ENCODE measurements at regions not wholly inside any gene's neighbourhood (a gene's known extent, or its start where the extent isn't known, plus 50 kb on each side); places are given as distances from the start of the nearest gene placed in this dataset.

DNA sequence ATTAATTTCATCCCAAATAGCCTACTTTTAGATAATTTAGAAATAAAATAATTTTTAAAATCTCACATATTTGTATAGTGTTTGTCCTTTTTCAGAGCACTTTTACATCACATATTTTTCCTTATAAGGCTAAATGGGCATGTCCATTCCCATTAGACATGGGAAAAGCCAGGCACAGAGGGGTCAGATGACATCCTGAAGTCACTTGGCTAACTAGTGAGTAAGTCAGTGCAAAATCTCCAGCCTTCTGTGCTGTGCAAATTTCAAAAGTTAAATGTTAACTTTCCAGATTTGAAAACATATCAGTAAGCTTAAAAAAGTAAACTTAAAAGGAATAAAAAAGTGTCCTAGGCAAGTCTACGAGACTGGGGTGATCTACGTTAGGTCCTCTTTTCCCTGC, 117.4 kb downstream of the EMP1 start:
- no peak for DNase-seq (ENCODE audit: low read depth, low spot score)
- H3K4me3 ChIP-seq (ENCODE audit: low read depth, low read length), result no peak overlapping the region
- TF ChIP-seq, protein P1, sequence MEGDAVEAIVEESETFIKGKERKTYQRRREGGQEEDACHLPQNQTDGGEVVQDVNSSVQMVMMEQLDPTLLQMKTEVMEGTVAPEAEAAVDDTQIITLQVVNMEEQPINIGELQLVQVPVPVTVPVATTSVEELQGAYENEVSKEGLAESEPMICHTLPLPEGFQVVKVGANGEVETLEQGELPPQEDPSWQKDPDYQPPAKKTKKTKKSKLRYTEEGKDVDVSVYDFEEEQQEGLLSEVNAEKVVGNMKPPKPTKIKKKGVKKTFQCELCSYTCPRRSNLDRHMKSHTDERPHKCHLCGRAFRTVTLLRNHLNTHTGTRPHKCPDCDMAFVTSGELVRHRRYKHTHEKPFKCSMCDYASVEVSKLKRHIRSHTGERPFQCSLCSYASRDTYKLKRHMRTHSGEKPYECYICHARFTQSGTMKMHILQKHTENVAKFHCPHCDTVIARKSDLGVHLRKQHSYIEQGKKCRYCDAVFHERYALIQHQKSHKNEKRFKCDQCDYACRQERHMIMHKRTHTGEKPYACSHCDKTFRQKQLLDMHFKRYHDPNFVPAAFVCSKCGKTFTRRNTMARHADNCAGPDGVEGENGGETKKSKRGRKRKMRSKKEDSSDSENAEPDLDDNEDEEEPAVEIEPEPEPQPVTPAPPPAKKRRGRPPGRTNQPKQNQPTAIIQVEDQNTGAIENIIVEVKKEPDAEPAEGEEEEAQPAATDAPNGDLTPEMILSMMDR (IDR thresholded peaks at IDR 0.05; ENCODE audit: insufficient read depth, low read length, missing control alignments), result no peak
- POLR2A ChIA-PET, result no interaction called here
- CTCF ChIA-PET, result interaction anchor here (1.1 kb wide), 1 partner anchor 9 kb away, joined by 3 read pairs; no protein-coding TSS in a partner anchor

DNA sequence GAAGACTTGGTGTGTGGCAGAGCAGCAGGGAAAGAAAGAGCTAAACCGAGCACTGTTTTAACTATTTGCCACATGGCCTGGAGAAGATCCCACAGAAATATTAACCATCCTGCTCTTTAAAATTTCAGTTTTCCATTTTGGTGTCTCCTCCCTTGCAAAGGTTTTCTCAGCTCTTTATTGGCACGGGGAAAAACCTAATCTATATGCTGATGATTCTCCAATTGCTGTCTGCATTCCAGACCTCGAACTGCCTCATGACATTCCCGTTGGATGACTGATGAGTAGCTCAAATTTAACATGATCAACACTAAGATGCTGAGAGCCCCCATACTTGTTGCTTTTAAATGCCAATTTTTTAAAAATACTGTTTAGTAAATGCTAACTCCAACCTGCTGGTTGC, 115.0 kb downstream of the EMP1 start:
- ChIA-PET CTCF (no interaction called here), POLR2A (no interaction called here)
- TF ChIP-seq, protein P1 (IDR thresholded peaks at IDR 0.05; ENCODE audit: insufficient read depth, low read length, missing control alignments), result no peak
- DNase-seq (ENCODE audit: low read depth, low spot score), result no peak
- no peak overlapping the region for H3K4me3 ChIP-seq (ENCODE audit: low read depth, low read length)

DNA sequence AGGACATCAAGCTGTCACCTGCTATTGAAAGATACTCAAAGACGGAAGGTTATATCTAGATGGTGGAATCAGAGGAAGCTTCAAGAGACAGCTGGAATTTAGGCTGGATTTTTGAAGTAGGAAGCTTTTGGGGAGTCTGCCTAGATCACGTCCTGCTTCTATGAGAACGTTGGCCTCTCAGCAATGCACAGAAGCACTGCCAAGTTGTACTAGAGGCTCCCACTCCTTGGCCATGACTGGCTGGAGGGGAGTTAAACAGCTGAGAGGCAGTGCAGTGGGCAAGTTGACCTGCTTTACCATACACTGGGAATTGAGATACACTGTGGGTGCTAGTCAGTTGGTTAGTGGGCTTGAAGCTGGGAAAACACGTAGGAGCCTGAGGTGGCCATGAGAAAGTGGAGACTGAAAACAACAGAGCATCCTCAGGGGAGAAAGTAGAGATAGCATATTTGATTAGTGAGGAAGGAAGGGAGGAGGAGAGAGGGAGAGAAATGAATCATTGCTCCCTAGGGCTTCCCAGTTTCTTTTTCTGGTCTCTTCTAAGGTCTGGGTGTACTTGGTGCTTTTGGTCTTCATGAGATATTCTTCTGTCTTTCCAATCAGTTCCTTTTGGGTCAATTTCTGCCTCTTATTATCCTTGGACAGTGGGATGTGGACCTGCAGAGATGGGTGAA, 110.8 kb downstream of the EMP1 start:
- CTCF ChIA-PET, result no interaction called here
- TF ChIP-seq, protein P1 (IDR thresholded peaks at IDR 0.05; ENCODE audit: insufficient read depth, low read length, missing control alignments), result no peak
- no peak overlapping the region for H3K4me3 ChIP-seq (ENCODE audit: low read depth, low read length)
- no peak for DNase-seq (ENCODE audit: low read depth, low spot score)
- POLR2A ChIA-PET, result no interaction called here

DNA sequence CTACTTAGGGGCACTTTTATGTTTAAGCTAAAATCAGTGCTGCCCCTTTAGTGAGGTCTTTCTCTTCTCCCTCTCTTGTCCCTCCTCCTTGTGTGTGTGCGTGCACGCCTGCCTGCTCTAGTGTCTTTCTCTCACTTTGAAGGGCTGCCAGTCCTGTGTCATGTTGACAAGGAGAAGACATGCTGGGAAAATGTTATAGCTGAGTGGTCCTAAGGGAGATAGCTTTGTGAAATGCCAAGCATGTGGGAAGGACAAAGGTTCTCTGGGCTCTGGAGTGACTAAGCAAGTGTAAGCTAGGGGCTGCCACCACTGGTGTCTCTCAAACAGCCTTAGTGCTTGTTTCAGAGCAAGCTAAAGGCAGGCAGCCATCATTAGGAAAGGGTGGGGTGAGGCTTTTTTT, 108.4 kb downstream of the EMP1 start:
- ChIA-PET POLR2A (no interaction called here), CTCF (interaction anchor here (0.9 kb wide), 1 partner anchor 9 kb away, joined by 3 read pairs; no protein-coding TSS in a partner anchor)
- TF ChIP-seq, protein P1 (IDR thresholded peaks at IDR 0.05; ENCODE audit: insufficient read depth, low read length, missing control alignments), result no peak
- no peak for DNase-seq (ENCODE audit: low read depth, low spot score)
- no peak overlapping the region for H3K4me3 ChIP-seq (ENCODE audit: low read depth, low read length)

DNA sequence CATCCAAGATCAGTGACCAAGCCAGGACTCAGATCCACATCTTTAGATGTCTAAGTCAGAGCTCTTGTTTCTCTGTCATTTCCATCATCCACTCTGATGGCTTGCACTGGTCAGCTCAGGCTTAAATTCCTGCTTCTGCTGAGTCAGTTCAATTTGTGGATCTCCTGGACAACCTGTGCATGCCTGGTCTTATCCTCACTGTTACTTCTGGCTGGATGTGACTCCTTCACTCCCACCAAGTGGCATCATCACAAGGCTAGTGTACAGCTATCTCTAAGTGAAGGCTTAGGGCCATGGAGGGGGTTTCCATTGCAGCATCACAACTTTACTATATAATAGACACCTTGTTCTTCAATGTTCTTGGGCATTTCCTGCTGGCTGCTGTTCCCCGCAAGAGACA, 102.9 kb downstream of the EMP1 start:
- POLR2A ChIA-PET, result no interaction called here
- TF ChIP-seq, protein P1 (IDR thresholded peaks at IDR 0.05; ENCODE audit: insufficient read depth, low read length, missing control alignments), result no peak
- DNase-seq (ENCODE audit: low read depth, low spot score), result no peak
- no peak overlapping the region for H3K4me3 ChIP-seq (ENCODE audit: low read depth, low read length)
- CTCF ChIA-PET, result interaction anchor here (0.6 to 1.9 kb wide), 4 partner anchors 16 to 44 kb away, joined by 3 to 8 read pairs (median 4); no protein-coding TSS in a partner anchor

DNA sequence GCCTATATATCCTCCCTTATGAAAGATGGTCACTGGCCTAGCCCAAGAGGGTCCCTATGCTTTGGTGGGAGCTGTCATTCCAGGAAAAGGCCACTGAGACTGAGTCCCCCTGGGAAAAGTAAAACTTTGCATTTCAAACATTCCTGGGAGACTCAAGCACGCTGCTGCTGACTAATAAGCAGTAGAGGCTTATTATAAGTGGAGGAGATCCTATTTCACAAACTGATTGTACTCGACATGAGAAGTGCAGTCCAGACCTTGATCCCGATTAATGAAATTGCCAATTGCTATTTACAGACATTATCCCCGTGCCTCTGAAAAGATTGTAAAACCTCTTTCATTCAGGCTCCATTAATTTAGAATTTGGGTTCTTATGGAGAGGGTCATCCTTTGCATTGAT, 96.6 kb downstream of the EMP1 start:
- TF ChIP-seq, protein P1 (IDR thresholded peaks at IDR 0.05; ENCODE audit: insufficient read depth, low read length, missing control alignments), result no peak
- no peak overlapping the region for H3K4me3 ChIP-seq (ENCODE audit: low read depth, low read length)
- POLR2A ChIA-PET, result no interaction called here
- CTCF ChIA-PET, result interaction anchor here (0.9 to 3.4 kb wide), 2 partner anchors 15 to 37 kb away, joined by 3 to 12 read pairs; no protein-coding TSS in a partner anchor
- DNase-seq (ENCODE audit: low read depth, low spot score), result no peak
